HCT116 (cell line): ENCODE measurements at regions not wholly inside any gene's neighbourhood (a gene's known extent, or its start where the extent isn't known, plus 50 kb on each side); places are given as distances from the start of the nearest gene placed in this dataset.

Experiments
- ATAC-seq: fragments of 200-7000 bp; cut with Tn5 transposase; 2 replicates; pipeline ENCODE4 v1.9.1; 2020; ENCODE audit warnings: mild to moderate bottlenecking, moderate library complexity
- BruUV-seq: library from RNA; stranded (reverse); fragments of 400-500 nt; replicated peaks from 2 replicates; lab custom pipeline; 2021; lab: Mats Ljungman, UMichigan
- CTCF ChIA-PET: fragments of 300-600 bp; sonication (Branson Sonifier 250); formaldehyde crosslinking; loops from one replicate; lab custom pipeline; 2021; ENCODE audit warnings: antibody characterized with exemption; lab: Charles Lee
- POLR2A ChIA-PET: fragments of 300-600, 350-600 bp; sonication (Branson Sonifier 250); formaldehyde crosslinking; loops from one replicate; lab custom pipeline; 2021; ENCODE audit warnings: antibody characterized with exemption; lab: Charles Lee
- RAD21 ChIA-PET, 2 experiments: fragments of 300-600 bp; sonication (Branson Sonifier 250); formaldehyde crosslinking; loops; one replicate each; lab custom pipeline; 2023; ENCODE audit warnings: low total read pairs in 2 of 2; ENCODE audit not compliant: uncharacterized antibody in 2 of 2, unreplicated experiment in 2 of 2, low non-redundant PET in 1 of 2; lab: Charles Lee
- DNase-seq: peaks from one replicate; pipeline ENCODE4 v3.0.0-alpha.2; 2010; ENCODE audit warnings: low read depth, low spot score
- H2AFZ ChIP-seq: fragments of 200-600 bp; shearing (Covaris generic), sonication (generic); 2 replicates; pipeline ENCODE4 v1.6.1; 2017; ENCODE audit warnings: low read depth, mixed run types, mixed read lengths, antibody characterized with exemption, low read length; ENCODE audit not compliant: poor library complexity, severe bottlenecking
- H3K27ac ChIP-seq: 2 replicates; pipeline ENCODE4 v1.5.1; 2012; ENCODE audit warnings: low read depth, low read length
- H3K27me3 ChIP-seq: fragments of 200-600 bp; sonication (generic); 2 replicates; pipeline ENCODE4 v1.6.1; 2016; ENCODE audit warnings: mixed run types, low read length, mixed read lengths; ENCODE audit not compliant: insufficient read depth
- H3K36me3 ChIP-seq, 2 experiments: fragments of 200-500 bp in 1 of 2; fragments of 200-600 bp in 1 of 2; sonication (Bioruptor generic) in 1 of 2; sonication (generic) in 1 of 2; 2 replicates each; pipeline versions ENCODE4 v1.5.1 to v1.6.1; 2014 to 2016; ENCODE audit warnings: low read length in 2 of 2, inconsistent platforms in 1 of 2, mixed read lengths in 1 of 2, mixed run types in 1 of 2; ENCODE audit not compliant: insufficient read depth in 2 of 2, control insufficient read depth in 1 of 2
- H3K4me1 ChIP-seq, 2 experiments: fragments of 200-600 bp in 1 of 2; sonication (generic) in 1 of 2; 2 replicates each; pipeline versions ENCODE4 v1.5.1 to v1.6.1; 2012 to 2017; ENCODE audit warnings: low read length in 2 of 2, inconsistent platforms in 1 of 2, mild to moderate bottlenecking in 1 of 2, mixed read lengths in 1 of 2, mixed run types in 1 of 2, moderate library complexity in 1 of 2; ENCODE audit not compliant: insufficient read depth in 2 of 2, control insufficient read depth in 1 of 2
- H3K4me2 ChIP-seq: fragments of 200-600 bp; sonication (generic); 2 replicates; pipeline ENCODE4 v1.6.1; 2017; ENCODE audit warnings: mixed run types, low read length, mixed read lengths
- H3K4me3 ChIP-seq, 2 experiments: fragments of 200-600 bp in 1 of 2; sonication (generic) in 1 of 2; replicated peaks in 1 of 2; 2 replicates each; pipeline ENCODE4 v1.5.1; 2011 to 2016; ENCODE audit warnings: low read length in 2 of 2, control low read depth in 1 of 2, low read depth in 1 of 2, mild to moderate bottlenecking in 1 of 2, mixed read lengths in 1 of 2, mixed run types in 1 of 2
- H3K79me2 ChIP-seq: fragments of 200-600 bp; sonication (generic); 2 replicates; pipeline ENCODE4 v1.6.1; 2017; ENCODE audit warnings: mild to moderate bottlenecking, mixed run types, low read length, moderate library complexity, mixed read lengths; ENCODE audit not compliant: insufficient read depth
- H3K9ac ChIP-seq: fragments of 200-600 bp; sonication (generic); 2 replicates; pipeline ENCODE4 v1.6.1; 2016; ENCODE audit warnings: low read length, mixed read lengths
- H3K9me2 ChIP-seq: fragments of 200-600 bp; sonication (generic), shearing (Covaris generic); 2 replicates; pipeline ENCODE4 v1.6.1; 2017; ENCODE audit warnings: mixed run types, mild to moderate bottlenecking, moderate library complexity; ENCODE audit not compliant: insufficient read depth
- H3K9me3 ChIP-seq, 2 experiments: fragments of 200-500 bp in 1 of 2; fragments of 200-600 bp in 1 of 2; sonication (Bioruptor generic) in 1 of 2; sonication (generic) in 1 of 2; 2 replicates each; pipeline ENCODE4 v1.6.1; 2014 to 2017; ENCODE audit warnings: low read length in 2 of 2, mixed read lengths in 2 of 2, inconsistent platforms in 1 of 2, low read depth in 1 of 2, mild to moderate bottlenecking in 1 of 2, mixed run types in 1 of 2, moderate library complexity in 1 of 2; ENCODE audit not compliant: control insufficient read depth in 1 of 2, insufficient read depth in 1 of 2
- H4K20me1 ChIP-seq: fragments of 200-600 bp; sonication (generic), shearing (Covaris generic); 2 replicates; pipeline ENCODE4 v1.6.1; 2017; ENCODE audit warnings: mixed run types, mild to moderate bottlenecking, moderate library complexity; ENCODE audit not compliant: insufficient read depth
- CBX3 ChIP-seq: IDR thresholded peaks from 2 replicates; pipeline ENCODE4 v1.6.1; 2012; ENCODE audit warnings: low read depth
- CEBPB ChIP-seq: IDR thresholded peaks from 2 replicates; pipeline ENCODE4 v1.6.1; 2012; ENCODE audit warnings: low read depth
- CTCF ChIP-seq, 3 experiments: fragments of 200-600 bp in 1 of 3; sonication (generic) in 1 of 3; IDR thresholded peaks in 2 of 3; conservative IDR thresholded peaks in 1 of 3; 2 replicates each; pipeline ENCODE4 v1.5.1; 2012 to 2017; ENCODE audit warnings: low read depth in 2 of 3, low read length in 2 of 3, antibody characterized with exemption in 1 of 3, borderline replicate concordance in 1 of 3, control low read depth in 1 of 3, mild to moderate bottlenecking in 1 of 3, mixed read lengths in 1 of 3, mixed run types in 1 of 3, moderate library complexity in 1 of 3; ENCODE audit not compliant: insufficient read depth in 1 of 3
- EGR1 ChIP-seq: IDR thresholded peaks from 2 replicates; pipeline ENCODE4 v1.6.1; 2012; ENCODE audit warnings: low read depth
- ELF1 ChIP-seq: IDR thresholded peaks from 2 replicates; pipeline ENCODE4 v1.6.1; 2012; ENCODE audit warnings: low read depth, borderline replicate concordance
- EZH2 ChIP-seq: fragments of 200-600 bp; sonication (generic); IDR thresholded peaks from 2 replicates; pipeline ENCODE4 v1.6.1; 2017; ENCODE audit warnings: antibody characterized with exemption, mixed run types
- EZH2phosphoT487 ChIP-seq: fragments of 200-600 bp; IDR thresholded peaks from 2 replicates; pipeline ENCODE4 v1.6.1; 2018; ENCODE audit warnings: antibody characterized with exemption, borderline replicate concordance
- FOSL1 ChIP-seq: IDR thresholded peaks from 2 replicates; pipeline ENCODE4 v1.6.1; 2012; ENCODE audit warnings: low read depth
- MAX ChIP-seq: IDR thresholded peaks from 2 replicates; pipeline ENCODE4 v1.6.1; 2012
- POLR2A ChIP-seq: IDR thresholded peaks from 2 replicates; pipeline ENCODE4 v1.7.0; 2011; ENCODE audit warnings: borderline replicate concordance; ENCODE audit not compliant: insufficient read depth, insufficient read length; ENCODE audit errors: extremely low read depth
- POLR2AphosphoS5 ChIP-seq: IDR thresholded peaks from 2 replicates; pipeline ENCODE4 v1.6.1; 2011; ENCODE audit warnings: mild to moderate bottlenecking, low read depth, low read length, moderate library complexity
- SP1 ChIP-seq: IDR thresholded peaks from 2 replicates; pipeline ENCODE4 v1.6.1; 2012; ENCODE audit warnings: low read depth
- SRF ChIP-seq: IDR thresholded peaks from 2 replicates; pipeline ENCODE4 v1.6.1; 2012; ENCODE audit warnings: low read depth
- TCF7L2 ChIP-seq: IDR thresholded peaks from 2 replicates; pipeline ENCODE4 v1.7.0; 2011; ENCODE audit warnings: borderline replicate concordance, inconsistent platforms; ENCODE audit not compliant: insufficient read depth, insufficient read length; ENCODE audit errors: extremely low read depth
- ZBTB33 ChIP-seq: IDR thresholded peaks from 2 replicates; pipeline ENCODE4 v1.6.1; 2011; ENCODE audit warnings: mild to moderate bottlenecking, low read length, moderate library complexity; ENCODE audit not compliant: insufficient replicate concordance; ENCODE audit errors: extremely low read depth
- ZNF274 ChIP-seq: fragments of 200-500 bp; sonication (Bioruptor generic); IDR thresholded peaks from 2 replicates; pipeline ENCODE4 v1.6.1; 2014; ENCODE audit warnings: mild to moderate bottlenecking, low read depth, low read length, inconsistent platforms
- intact Hi-C: fragments of 100-400 bp; cut with micrococcal nuclease; formaldehyde crosslinking; loops from 2 replicates; pipeline ENCODE4 v1.10.0; 2022

- ChIA-PET POLR2A (no interaction called here), CTCF (no interaction called here)
- BruUV-seq: no TSS peak
- H3K27ac ChIP-seq: no peak overlapping the region
- H3K9ac ChIP-seq: no peak overlapping the region
- H3K27me3 ChIP-seq: no peaks in the 10 kb centered on the region
- no peaks in the 10 kb centered on the region for H4K20me1 ChIP-seq
- no peaks in the 10 kb centered on the region for H3K36me3 ChIP-seq
- H3K4me1 ChIP-seq: no peaks in the 10 kb centered on the region
- H3K9me2 ChIP-seq: no peaks in the 10 kb centered on the region
- H3K9me3 ChIP-seq: no peaks in the 10 kb centered on the region
- ATAC-seq: no peak
- H3K4me3 ChIP-seq: no peak overlapping the region
- H2AFZ ChIP-seq: no peak overlapping the region
- no peak for DNase-seq
- no peaks in the 10 kb centered on the region for H3K79me2 ChIP-seq
- intact Hi-C loops: no loop called here
- TF ChIP-seq ZNF274: no peak
- TF ChIP-seq TCF7L2: no peak
- TF ChIP-seq EGR1: no peak
- no peak for TF ChIP-seq POLR2A
- no peak for TF ChIP-seq EZH2
- no peak for TF ChIP-seq CEBPB
- no peak for TF ChIP-seq MAX
- no peak for TF ChIP-seq POLR2AphosphoS5
- no peak for TF ChIP-seq ZBTB33
- TF ChIP-seq FOSL1: no peak
- TF ChIP-seq CTCF (IDR thresholded peaks at IDR 0.05 in 2 of 3, conservative IDR thresholded peaks at IDR 0.05 in 1 of 3; ENCODE audit: borderline replicate concordance in 1 of 3, insufficient read depth in 1 of 3, low read depth in 2 of 3, low read length in 2 of 3): no peak
- TF ChIP-seq EZH2phosphoT487: no peak
- no peak for TF ChIP-seq SRF
- no peak for TF ChIP-seq SP1
- no peak for TF ChIP-seq ELF1
- no peak for TF ChIP-seq CBX3
- TF ChIP-seq, all 23 proteins: peak for 0
- no peak overlapping the region for H3K4me2 ChIP-seq
- RAD21 ChIA-PET: no interaction called here
These were observed 158.9 kb downstream of the COL6A3 start for GRCh38 chr2:237254911-237255578.
